ENCODE measurements at regions not wholly inside any gene's neighbourhood (a gene's known extent, or its start where the extent isn't known, plus 50 kb on each side); places are given as distances from the start of the nearest gene placed in this dataset.

- DNase-seq, result no peak
These were observed 368.1 kb upstream of the SEMA6D start for GRCh38 chr15:47349179-47349578.

GRCh38 chr15:47351501-47351900, 365.8 kb upstream of the SEMA6D start:
- no peak for DNase-seq

GRCh38 chr15:47352217-47352616, 365.1 kb upstream of the SEMA6D start:
- DNase-seq, result no peak

DNA sequence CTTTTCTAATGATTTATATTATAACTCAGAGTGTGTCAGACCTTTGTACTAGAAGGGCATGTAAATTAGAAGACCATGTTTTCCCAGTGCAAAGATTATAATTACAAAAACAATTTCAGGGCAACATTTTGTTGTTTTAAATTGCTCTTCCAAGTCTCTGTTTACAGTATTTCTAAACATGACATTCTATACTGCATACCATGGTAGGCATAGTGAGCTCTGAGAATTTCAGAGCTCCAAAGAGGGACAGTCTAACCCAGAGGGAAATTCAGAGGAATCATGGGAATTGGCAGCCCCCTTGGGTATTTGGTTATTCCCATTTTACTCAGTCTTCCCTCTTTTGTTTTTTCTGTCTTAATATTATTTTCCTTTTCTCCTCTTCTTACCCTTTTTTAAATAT, 361.5 kb upstream of the SEMA6D start:
- DNase-seq, result no peak

DNA sequence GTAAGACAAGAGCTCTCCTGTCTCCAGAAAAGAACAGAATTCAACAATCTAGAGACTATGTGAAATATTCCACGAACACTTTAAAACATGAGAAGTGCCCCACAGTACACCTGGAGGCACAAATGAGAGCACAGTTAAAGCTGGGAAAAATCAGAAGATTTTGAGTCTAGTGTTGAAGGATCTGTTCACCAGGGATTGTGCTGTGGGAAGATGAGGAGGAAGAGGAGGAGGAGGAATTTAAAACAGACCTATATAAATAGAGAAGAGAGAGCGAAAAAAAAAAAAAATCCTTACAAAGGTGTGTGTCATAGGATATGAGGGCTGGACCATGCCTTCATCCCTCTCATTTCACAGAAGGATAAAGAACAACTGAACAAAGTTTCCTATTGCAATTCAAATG, 361.0 kb upstream of the SEMA6D start:
- no peak for DNase-seq

DNA sequence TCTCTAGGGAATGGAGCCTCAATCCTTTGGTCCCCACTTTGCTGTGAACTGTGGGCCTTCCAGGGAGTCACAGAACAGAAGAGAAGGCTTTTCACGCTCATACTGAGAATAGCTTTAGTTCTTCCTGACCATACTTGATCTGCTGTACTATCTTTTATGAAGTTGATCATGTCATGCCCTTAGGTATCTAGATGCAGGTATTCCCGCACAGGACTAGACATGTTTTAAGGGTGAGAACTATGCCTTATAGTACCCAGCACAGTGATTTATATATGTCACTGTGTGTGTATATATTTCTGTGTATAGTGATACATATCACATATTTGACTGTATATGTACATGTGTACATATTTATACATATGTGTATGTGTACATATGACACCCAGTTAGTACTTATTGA, 358.4 kb upstream of the SEMA6D start:
- DNase-seq, result no peak

DNA sequence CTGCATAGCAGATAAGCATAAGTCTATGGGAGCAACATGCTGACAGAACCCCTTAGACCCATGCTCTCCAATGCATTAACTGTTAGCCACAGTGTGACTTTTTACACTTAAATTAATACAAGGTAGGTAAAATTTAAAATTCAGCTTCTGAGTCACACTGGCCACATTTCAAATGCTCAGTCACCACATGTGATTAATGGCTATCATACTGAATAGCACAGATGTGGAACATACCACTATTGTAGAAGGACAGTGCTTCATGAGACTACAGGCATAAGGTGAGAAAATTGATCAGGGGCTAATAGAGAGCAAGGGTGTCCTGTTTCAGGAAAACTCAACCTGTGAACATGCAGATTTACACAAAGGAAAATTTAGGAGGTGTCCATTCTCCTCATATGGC, 357.0 kb upstream of the SEMA6D start:
- no peak for DNase-seq

DNA sequence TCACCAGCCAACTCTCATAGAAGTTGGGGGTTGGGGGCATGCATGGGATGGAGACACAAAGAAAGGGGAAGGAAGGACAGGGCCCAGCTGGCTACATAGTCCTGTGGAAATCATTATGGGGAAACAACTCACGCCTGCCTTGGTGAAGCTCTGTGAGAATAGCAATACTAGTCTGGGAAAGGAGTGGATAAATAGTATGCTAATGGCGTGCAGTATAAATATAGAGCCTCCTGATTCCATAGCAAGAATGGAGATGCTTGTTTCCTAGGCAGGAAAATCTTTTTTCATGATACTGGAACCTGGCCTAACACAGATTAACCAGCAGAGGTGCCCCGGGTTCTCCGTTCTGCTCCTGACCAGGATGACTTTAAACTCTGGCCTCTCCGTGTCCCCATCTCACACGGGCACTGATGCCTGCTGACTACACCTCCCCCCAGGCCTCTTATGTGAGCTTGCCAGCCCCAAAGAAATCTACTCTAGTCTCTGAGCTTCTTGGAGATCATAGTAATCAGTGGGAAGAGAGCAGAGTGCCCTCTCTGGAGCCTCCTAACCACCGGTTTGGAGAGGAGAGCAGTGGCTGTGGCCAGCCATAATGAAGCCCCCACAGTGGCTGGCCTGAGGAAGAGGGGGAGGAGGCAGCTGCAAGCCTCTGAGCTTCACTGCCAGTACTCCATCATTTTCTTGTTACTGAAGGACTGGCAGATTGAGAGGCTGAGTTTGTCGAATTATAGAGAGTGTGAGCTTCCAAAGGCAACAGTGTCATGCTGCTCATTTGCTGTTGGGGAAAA, 355.0 kb upstream of the SEMA6D start:
- DNase-seq, result no peak

DNA sequence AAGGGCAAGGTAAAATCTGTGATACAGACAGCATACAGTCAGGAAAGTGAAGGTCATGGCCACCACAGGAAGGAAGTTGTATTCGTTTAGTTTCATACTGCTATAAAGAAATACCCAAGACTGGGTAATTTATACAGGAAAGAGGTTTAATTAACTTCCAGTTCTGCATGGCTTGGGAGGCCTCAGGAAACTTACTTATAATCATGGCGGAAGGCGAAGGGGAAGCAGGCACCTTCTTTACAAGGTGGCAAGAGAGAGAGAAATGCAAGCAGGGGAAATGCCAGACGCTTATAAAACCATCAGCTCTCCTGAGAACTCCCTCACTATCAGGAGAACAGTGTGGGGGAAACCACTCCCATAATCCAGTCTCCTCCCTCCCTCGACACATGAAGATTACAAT, 353.7 kb upstream of the SEMA6D start:
- DNase-seq, result no peak

GRCh38 chr15:47364230-47365141, 352.8 kb upstream of the SEMA6D start:
- DNase-seq, result no peak

DNA sequence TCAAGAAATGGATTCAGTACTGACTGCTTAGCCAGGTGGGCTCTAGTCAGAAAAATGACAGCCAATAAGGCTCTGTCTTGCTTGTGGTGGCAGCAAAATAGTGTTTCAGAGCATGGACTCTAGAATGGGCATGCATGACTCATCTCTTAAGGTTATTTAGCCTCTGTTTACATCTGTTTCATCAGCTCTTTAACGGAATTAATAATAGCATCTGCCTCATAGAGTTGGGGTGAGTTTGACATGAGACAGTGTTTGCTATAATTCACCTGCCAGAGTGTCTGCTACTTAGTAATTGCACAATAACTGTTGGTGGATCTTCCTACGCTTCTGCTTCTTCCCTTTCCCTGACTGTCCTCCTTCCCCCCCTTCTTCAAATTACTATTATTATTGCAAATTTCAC, 350.4 kb upstream of the SEMA6D start:
- DNase-seq, result no peak

DNA sequence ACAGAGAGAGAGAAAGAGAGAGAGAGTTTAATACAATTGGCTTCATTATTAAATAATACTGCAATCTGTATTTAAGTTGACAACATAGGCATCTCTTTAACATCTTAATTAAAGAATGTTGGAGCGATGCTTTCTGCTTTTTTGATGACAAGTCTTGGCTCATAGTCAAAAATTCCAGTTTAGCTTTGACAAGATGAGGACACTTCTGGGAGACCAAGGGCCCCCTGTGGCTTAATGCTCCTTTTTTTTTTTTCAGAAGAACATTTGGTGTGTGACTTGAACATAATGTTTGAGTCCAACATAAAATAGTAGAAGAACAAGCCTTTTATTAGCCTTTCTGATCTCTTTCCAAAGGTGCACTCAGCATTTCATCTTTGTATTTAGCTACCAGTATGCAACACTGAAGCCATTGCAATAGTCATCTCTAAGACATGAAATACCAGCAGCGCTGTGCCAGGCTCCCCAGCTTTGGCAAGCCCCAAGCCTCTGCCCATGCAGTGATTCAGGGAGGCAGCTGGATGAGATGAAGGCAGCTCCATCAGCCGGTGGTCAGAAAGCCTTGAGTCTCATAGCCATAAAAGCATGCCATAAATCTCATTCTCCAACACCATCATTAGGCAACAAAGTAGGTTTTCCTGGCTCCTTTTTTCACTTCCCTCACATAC, 349.4 kb upstream of the SEMA6D start:
- no peak for DNase-seq

- no peak for DNase-seq
These were observed 345.4 kb upstream of the SEMA6D start for GRCh38 chr15:47371939-47372338.

- no peak for DNase-seq
These were observed 343.1 kb upstream of the SEMA6D start for GRCh38 chr15:47374222-47374621.

GRCh38 chr15:47376190-47376589, 341.1 kb upstream of the SEMA6D start:
- no peak for DNase-seq

DNA sequence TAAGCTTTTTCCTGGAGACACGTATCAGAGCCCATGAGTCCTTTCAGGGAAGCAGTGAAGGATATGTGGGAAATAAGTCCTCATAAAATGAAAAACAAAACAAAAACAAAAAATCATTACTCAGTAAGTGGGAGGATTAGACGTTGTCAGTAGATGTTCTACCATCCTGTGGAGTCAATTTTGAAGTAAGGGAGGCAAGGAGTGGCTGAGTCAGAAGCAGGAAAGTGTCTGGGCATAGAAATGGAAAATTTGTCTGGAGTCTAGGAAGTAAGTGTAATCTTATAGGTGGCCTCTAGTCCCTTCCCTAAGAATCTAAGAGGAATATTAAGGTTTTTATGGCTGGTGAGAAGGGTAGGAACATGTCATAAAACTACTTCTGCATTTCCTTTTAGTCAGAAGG, 339.8 kb upstream of the SEMA6D start:
- DNase-seq, result no peak

DNA sequence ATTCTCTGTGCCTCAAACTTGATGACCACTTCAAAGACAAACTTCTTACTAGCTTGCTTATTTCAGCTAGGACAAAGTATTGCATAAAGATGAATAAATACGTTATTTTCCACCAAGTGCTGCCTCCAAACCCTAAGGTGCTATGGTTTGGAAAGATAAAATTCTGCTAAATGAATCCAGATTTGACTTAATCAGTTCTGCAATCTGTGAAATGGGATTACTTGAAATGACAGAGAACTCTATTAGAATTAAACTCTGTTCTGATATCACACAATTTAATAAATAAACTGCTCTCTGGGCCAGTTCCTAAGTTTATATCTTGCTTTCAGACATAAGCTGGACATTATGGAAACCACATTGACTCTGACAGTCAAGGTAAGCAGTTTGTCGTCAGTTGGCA, 338.8 kb upstream of the SEMA6D start:
- DNase-seq, result no peak

DNA sequence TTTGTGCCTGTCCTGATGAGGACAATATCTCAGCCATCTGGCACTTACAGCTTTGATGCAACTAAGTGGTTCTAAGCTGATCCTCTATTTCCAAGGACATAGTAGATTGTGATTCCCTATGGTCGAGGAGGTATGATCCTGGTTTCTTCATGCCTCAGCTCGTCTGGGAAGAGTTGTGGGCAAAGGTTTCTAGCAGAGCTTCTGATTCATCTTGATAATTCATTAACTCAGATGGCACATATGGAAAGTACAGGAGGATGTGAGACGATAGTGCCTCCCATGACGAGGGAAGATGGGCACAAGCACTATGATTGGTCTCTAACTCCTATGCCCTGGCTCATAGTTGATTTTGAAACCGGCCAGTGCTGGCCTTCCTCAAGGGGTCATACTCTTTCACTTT, 334.2 kb upstream of the SEMA6D start:
- no peak for DNase-seq

DNA sequence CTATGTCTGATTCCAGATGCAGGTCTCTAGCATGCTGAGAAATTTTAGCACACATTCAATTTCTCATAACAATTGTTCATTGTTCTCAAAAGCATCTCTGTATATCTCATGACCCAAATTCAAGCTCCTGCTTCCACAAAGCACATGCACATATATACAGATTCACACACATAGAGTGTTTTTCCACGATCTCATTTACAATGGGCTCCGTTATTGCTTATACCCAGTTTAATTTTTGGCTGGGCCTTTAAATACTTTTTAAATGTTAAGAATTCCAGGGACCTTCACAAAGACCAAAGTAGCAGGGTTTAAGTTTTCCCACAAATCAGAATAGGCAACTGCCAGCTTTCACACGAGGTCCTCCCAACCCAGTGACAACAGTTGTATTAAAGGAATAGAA, 333.5 kb upstream of the SEMA6D start:
- DNase-seq, result no peak

DNA sequence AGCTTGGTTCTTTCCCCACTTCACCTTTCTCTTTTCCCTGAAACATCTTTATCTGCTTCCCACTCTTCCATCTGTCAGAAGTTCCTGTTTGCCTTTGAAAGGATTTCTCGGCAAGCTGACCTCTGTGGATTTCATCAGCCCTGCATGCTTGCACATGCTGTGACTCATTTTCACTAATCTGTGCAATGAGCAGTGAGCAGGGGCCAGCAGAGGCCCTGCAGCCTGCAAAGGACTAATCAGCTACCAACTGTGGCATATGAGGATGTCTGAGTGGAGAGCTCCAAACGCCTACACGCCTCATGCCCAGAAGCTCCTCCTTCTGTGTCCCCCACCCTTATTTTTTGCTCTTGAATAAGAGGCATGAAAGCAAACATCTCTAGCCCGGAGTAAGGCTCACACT, 333.0 kb upstream of the SEMA6D start:
- DNase-seq, result peak in 1 of 2 donors; percentile 23

DNA sequence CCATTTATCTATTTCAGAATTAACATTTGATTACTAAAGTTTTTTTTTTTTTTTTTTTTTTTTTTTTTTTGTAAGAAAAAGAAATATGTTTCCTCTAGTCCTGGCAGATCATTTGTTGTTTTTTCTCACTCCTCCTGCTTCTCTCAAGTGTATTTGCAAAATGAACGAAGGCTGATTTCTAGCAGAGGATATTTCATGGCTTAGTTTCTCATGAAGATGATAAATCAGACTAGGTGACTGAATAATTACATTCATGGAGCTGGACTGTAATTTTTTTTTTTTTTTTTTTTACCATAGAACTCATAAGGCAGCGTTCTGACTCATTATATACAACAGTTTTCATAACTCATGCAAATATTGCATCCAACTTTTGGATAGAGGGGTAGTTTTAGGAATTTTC, 332.5 kb upstream of the SEMA6D start:
- no peak for DNase-seq

- DNase-seq, result no peak
These were observed 330.8 kb upstream of the SEMA6D start for GRCh38 chr15:47386459-47386858.

DNA sequence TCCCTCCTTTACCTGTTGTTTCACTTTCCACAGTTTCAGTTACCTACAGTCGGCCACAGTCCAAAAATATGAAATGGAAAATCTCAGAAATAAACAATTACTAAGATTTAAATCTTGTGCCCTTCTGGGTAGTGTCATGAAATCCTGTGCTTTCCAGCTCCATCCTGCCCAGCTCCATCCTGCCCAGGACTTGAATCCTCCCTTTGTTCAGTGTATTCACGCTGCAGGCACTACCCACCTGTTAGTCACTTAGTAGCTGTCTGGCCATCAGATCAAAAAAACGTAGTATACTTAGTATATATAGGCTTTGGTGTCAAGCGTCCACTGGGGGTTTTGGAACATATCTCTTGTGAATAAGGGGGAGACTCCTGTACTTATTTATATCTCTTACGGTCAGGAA, 329.0 kb upstream of the SEMA6D start:
- no peak for DNase-seq

Data from inflammatory macrophage (primary cell).